ENCODE measurements at regions not wholly inside any gene's neighbourhood (a gene's known extent, or its start where the extent isn't known, plus 50 kb on each side); places are given as distances from the start of the nearest gene placed in this dataset.

- no peaks in the 10 kb centered on the region for H3K9me3 Mint-ChIP-seq
- DNase-seq, result no peak
- no peak overlapping the region for H3K4me3 Mint-ChIP-seq
- H3K4me1 Mint-ChIP-seq, result no peaks in the 10 kb centered on the region
- H3K36me3 Mint-ChIP-seq, result no peaks in the 10 kb centered on the region
- no peaks in the 10 kb centered on the region for H3K27me3 Mint-ChIP-seq
- no peak for ATAC-seq (replicated peaks)
- H3K27ac Mint-ChIP-seq, result no peak overlapping the region
Measured at GRCh38 chr6:140076105-140076504, 701.7 kb upstream of the CITED2 start.

- H3K36me3 Mint-ChIP-seq, result no peaks in the 10 kb centered on the region
- no peaks in the 10 kb centered on the region for H3K27me3 Mint-ChIP-seq
- no peaks in the 10 kb centered on the region for H3K4me1 Mint-ChIP-seq
- ATAC-seq (replicated peaks), result no peak
- no peaks in the 10 kb centered on the region for H3K9me3 Mint-ChIP-seq
- no peak overlapping the region for H3K4me3 Mint-ChIP-seq
- no peak overlapping the region for H3K27ac Mint-ChIP-seq
- DNase-seq, result no peak
Measured at GRCh38 chr6:140073456-140073855, 699.0 kb upstream of the CITED2 start.

- no peak overlapping the region for H3K27ac Mint-ChIP-seq
- H3K4me3 Mint-ChIP-seq, result no peak overlapping the region
- H3K4me1 Mint-ChIP-seq, result no peaks in the 10 kb centered on the region
- H3K36me3 Mint-ChIP-seq, result no peaks in the 10 kb centered on the region
- ATAC-seq (replicated peaks) (no peak), DNase-seq (no peak)
- no peaks in the 10 kb centered on the region for H3K9me3 Mint-ChIP-seq
- H3K27me3 Mint-ChIP-seq, result no peaks in the 10 kb centered on the region
Measured at GRCh38 chr6:140071601-140072062, 697.2 kb upstream of the CITED2 start.

DNA sequence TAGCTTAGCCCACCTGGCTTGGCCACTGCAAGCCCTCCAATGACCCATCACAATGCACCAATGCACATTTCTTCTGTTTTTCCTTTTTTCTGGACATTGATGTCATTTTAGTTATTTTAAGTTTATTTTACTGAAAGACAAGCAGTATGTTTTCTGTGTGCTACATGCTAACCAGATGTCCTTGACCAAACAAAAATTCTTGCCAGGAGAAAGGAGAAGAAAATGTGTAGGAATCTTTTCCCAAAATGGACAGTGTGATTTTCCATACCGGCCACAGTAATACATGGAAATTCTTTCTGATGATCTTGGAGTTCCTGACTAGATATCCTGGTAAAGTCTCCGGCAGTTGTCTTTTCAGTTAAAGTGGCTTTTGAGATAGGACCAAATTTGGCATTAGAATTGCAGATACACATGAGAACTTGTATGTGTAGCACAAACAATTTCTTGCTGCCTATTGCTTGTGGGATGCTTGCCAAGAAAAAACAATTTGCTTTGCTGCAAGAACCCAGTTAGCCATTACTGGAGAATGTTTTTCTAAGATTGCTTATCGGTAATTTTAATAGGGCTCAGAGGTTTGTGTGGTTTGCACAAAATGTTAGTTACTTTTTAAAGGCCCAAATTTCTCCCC, 696.5 kb upstream of the CITED2 start:
- ATAC-seq (replicated peaks), result no peak
- no peaks in the 10 kb centered on the region for H3K36me3 Mint-ChIP-seq

DNA sequence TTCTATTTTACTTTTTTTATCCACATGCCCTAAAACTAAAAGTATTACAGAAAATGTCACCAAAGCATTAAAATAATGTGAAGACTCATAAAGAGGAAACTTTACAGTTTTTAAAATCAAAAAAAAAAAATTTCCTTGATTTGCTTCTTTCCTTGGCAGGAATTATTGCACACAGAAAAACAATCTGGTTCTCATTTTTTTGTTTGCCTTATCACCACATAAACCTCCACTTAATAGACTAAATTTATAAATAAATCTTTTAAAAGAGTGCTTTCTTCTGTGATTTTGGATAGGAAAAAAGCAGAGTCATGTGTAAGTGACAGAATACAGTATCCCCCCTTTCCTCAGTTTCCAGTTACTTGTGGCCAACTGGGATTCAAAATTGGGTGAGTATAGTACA, 695.1 kb upstream of the CITED2 start:
- Mint-ChIP-seq H3K4me1 (no peaks in the 10 kb centered on the region), H3K4me3 (no peak overlapping the region), H3K36me3 (no peaks in the 10 kb centered on the region), H3K27me3 (no peaks in the 10 kb centered on the region), H3K9me3 (no peaks in the 10 kb centered on the region), H3K27ac (no peak overlapping the region)
- ATAC-seq (replicated peaks) (no peak), DNase-seq (no peak)

More for the DNA sequence above, 696.5 kb upstream of the CITED2 start:
- Mint-ChIP-seq H3K4me3 (no peak overlapping the region), H3K27ac (no peak overlapping the region), H3K9me3 (no peaks in the 10 kb centered on the region), H3K4me1 (no peaks in the 10 kb centered on the region), H3K27me3 (no peaks in the 10 kb centered on the region)
- DNase-seq, result no peak

DNA sequence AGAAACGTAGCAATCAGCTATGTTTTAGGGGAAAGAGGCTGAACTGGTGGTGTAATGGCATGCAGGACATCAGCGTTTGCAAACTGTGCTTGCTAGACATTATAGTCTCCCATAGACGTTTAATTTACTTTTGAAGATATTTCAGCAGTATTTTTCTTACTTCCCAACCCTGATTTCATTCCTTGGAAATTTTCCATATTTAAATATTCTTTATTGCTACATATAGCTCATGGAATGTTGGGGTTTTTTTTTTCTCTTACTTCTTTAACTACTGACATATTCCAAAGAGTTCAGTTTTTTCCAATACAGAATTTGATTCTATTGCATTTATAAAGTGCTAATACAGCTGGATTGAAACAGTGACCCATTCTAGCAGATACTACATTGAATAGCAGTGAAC, 694.4 kb upstream of the CITED2 start:
- no peaks in the 10 kb centered on the region for H3K36me3 Mint-ChIP-seq
- no peaks in the 10 kb centered on the region for H3K9me3 Mint-ChIP-seq
- no peaks in the 10 kb centered on the region for H3K27me3 Mint-ChIP-seq
- no peak for ATAC-seq (replicated peaks)
- H3K4me1 Mint-ChIP-seq, result no peaks in the 10 kb centered on the region
- H3K4me3 Mint-ChIP-seq, result no peak overlapping the region
- H3K27ac Mint-ChIP-seq, result no peak overlapping the region
- no peak for DNase-seq

GRCh38 chr6:140064366-140064765, 689.9 kb upstream of the CITED2 start:
- H3K9me3 Mint-ChIP-seq, result no peaks in the 10 kb centered on the region
- no peaks in the 10 kb centered on the region for H3K4me1 Mint-ChIP-seq
- H3K4me3 Mint-ChIP-seq, result no peak overlapping the region
- H3K27me3 Mint-ChIP-seq, result peaks cover 0 to 5% of the 10 kb centered on the region in 2 donors
- no peak for DNase-seq
- H3K27ac Mint-ChIP-seq, result no peak overlapping the region
- ATAC-seq (replicated peaks), result no peak
- no peaks in the 10 kb centered on the region for H3K36me3 Mint-ChIP-seq

DNA sequence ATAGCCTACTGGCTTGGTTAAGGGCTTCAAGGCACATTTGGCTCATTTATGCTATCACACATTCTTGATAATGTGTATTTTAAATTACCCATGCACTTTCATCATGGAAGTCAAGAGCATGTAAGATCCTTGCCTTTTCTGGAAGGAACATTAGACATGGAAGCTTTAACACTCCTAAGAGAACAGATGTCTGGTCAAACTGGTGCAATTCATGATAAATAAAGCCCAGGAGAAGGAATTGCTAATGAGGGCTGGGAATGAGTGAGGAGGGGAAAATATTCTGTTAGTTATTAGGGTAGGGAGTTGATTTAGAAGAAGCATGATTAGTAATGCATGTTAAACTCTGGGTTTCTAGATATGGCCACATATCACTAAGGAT, 688.6 kb upstream of the CITED2 start:
- H3K4me3 Mint-ChIP-seq, result no peak overlapping the region
- no peaks in the 10 kb centered on the region for H3K36me3 Mint-ChIP-seq
- ATAC-seq (replicated peaks) (no peak), DNase-seq (no peak)
- peaks cover 0 to 5% of the 10 kb centered on the region in 2 donors for H3K27me3 Mint-ChIP-seq
- H3K4me1 Mint-ChIP-seq, result no peaks in the 10 kb centered on the region
- no peaks in the 10 kb centered on the region for H3K9me3 Mint-ChIP-seq
- no peak overlapping the region for H3K27ac Mint-ChIP-seq

DNA sequence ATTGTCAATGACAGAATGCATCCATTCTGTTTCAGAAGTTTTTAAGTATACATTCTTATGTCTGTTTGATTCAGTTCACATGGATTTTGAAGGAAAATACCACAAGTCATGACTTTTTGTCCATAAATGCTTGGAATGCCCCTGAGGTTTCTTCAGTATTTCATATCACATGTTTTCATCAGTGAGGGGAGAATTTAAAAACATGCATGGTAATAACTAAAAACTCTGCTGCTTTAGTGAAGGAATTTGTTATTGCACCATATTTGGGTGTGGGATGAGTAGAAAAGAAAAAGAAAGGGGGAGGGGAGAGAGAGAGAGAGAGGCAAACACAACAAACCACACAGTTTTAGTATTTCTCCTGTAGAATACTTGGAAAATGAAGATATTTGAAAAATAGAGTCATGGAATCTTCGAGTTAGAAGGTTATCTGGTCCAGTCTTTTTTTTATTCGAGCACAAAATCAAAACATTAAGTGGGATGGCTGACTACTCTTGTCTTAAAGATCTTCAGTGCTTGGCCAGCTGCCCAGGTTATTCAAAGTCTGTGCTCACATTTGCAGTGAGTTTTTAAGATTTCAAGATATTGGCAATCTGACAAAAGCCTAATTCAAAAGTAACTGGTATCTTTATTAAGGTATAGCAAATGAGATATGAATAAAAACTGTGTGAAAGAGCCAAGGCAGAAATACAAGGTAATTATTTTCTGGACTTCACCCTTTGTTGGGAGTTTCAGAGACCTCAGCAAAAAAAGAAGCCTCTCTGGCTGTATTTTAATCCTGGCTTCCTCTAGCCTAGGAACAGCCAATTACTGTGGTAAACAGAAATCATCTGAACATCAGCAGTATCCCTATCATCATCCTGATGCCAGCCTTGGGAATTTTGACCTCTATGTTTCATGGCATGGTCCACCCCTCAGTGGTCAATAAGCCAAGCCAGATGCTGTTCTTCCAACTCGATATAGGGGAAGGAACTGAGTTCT, 687.9 kb upstream of the CITED2 start:
- Mint-ChIP-seq H3K9me3 (no peaks in the 10 kb centered on the region), H3K27me3 (peaks cover 0 to 5% of the 10 kb centered on the region in 2 donors), H3K36me3 (no peaks in the 10 kb centered on the region), H3K27ac (no peak overlapping the region), H3K4me3 (no peak overlapping the region), H3K4me1 (no peaks in the 10 kb centered on the region)
- ATAC-seq (replicated peaks) (no peak), DNase-seq (no peak)

- H3K27me3 Mint-ChIP-seq, result peaks cover 0 to 5% of the 10 kb centered on the region in 2 donors
- H3K4me1 Mint-ChIP-seq, result no peaks in the 10 kb centered on the region
- ATAC-seq (replicated peaks), result no peak
- no peaks in the 10 kb centered on the region for H3K36me3 Mint-ChIP-seq
- no peak for DNase-seq
- no peak overlapping the region for H3K27ac Mint-ChIP-seq
- no peaks in the 10 kb centered on the region for H3K9me3 Mint-ChIP-seq
- H3K4me3 Mint-ChIP-seq, result no peak overlapping the region
Measured at GRCh38 chr6:140061110-140062042, 686.9 kb upstream of the CITED2 start.

GRCh38 chr6:140059947-140060346, 685.5 kb upstream of the CITED2 start:
- ATAC-seq (replicated peaks) (no peak), DNase-seq (no peak)
- H3K4me1 Mint-ChIP-seq, result no peaks in the 10 kb centered on the region
- no peak overlapping the region for H3K27ac Mint-ChIP-seq
- H3K4me3 Mint-ChIP-seq, result no peak overlapping the region
- no peaks in the 10 kb centered on the region for H3K9me3 Mint-ChIP-seq
- peaks cover 0 to 5% of the 10 kb centered on the region in 2 donors for H3K27me3 Mint-ChIP-seq
- no peaks in the 10 kb centered on the region for H3K36me3 Mint-ChIP-seq

DNA sequence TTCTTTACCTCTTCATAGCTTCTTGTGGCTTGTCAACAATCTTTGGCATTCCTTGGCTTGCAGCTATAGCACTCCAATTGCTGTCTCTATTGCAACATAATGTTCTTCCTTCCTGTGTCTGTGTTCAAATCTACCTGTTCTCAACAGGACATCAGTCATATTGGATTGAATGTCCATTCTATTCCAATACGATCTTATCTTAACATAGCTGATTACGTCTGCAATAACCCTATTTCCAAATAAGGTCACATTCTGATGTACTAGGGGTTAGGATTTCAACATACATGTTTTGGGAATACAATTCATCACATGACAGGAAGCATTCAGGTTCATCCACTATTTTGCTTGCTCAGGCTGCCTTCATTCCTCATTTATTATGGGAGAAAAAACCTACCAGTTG, 684.4 kb upstream of the CITED2 start:
- Mint-ChIP-seq H3K9me3 (no peaks in the 10 kb centered on the region), H3K27me3 (peaks cover 0 to 5% of the 10 kb centered on the region in 2 donors), H3K4me3 (no peak overlapping the region), H3K36me3 (no peaks in the 10 kb centered on the region), H3K27ac (no peak overlapping the region), H3K4me1 (no peaks in the 10 kb centered on the region)
- no peak for ATAC-seq (replicated peaks)
- no peak for DNase-seq

DNA sequence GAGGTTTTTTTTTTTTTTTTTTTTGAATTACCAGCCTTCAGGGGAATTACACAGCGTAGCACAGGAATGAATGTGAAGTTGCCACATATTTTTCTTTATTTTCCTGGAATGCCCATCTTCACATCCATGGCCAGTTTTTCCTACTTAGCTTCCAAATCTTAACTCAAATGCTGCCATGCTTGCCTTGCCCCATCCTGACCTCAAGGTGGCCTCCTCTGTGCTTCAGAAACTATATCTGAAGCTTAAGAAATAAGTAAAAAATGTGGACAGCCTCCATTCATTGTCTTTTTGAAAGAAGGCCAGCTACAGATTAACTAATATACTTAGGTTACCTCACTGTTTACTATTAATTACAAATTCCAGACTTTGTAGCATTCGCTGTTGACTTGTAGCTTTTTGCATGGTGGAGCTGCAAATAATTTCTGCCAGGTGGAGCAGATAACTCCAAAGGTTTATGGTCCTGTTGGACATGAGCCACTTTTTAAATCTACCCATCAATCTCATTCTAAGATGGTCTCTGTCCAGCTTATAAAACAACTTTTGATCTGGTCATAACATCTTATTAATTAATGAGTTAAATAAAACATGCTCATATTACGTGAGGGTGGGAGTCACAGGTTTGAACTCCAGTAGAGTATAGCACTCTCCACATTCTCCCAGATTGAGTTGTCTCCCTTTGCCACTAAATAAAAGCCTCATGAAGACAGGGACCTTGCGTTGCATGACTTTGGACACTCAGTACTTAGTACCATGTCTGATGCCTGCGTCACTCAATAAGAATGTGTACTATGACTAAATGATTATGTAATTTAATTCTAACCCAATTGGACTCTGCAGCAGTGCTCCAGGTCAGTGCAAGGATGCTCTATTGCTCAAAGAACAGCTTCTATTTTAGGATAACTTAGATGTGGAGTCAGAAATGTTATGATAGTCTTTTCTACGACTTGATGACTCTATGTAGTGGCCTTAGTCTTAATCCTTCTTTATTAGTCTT, 678.6 kb upstream of the CITED2 start:
- Mint-ChIP-seq H3K36me3 (no peaks in the 10 kb centered on the region), H3K4me1 (no peaks in the 10 kb centered on the region), H3K27ac (no peak overlapping the region), H3K27me3 (peaks cover 0 to 7% of the 10 kb centered on the region in 2 donors), H3K9me3 (no peaks in the 10 kb centered on the region), H3K4me3 (no peak overlapping the region)
- no peak for ATAC-seq (replicated peaks)
- no peak for DNase-seq

All from stimulated activated naive B cell treated with anti-CD40 and anti-IgM and Interleukin-4, amounts not matched to agents 10 μg/mL and 1 μg/mL and 100 μg/mL, for 72 hours (primary cell).